ENCODE measurements at regions not wholly inside any gene's neighbourhood (a gene's known extent, or its start where the extent isn't known, plus 50 kb on each side); places are given as distances from the start of the nearest gene placed in this dataset.
"Not testable (repeated sequence)": the region's sequence is repeated elsewhere in the genome, so short reads cannot be mapped to it uniquely, and the experiment has no call there.

- DNase-seq: no peak
Observed at GRCh38 chr12:46516933-46517578, 144.5 kb upstream of the SLC38A2 start.

GRCh38 chr12:46516238-46516932, 143.8 kb upstream of the SLC38A2 start:
- no peak for DNase-seq

- DNase-seq: no peak
Observed at GRCh38 chr12:46515829-46516228, 143.3 kb upstream of the SLC38A2 start.

- no peak for DNase-seq
Observed at GRCh38 chr12:46514886-46515285, 142.3 kb upstream of the SLC38A2 start.

GRCh38 chr12:46510257-46510656, 137.7 kb upstream of the SLC38A2 start:
- not testable (repeated sequence) for DNase-seq

- no peak for DNase-seq
Observed at GRCh38 chr12:46509135-46509534, 136.6 kb upstream of the SLC38A2 start.

GRCh38 chr12:46508651-46509050, 136.1 kb upstream of the SLC38A2 start:
- no peak for DNase-seq

- no peak for DNase-seq
Observed at GRCh38 chr12:46507766-46508165, 135.2 kb upstream of the SLC38A2 start.

- DNase-seq: no peak
Observed at GRCh38 chr12:46506961-46507360, 134.4 kb upstream of the SLC38A2 start.

- no peak for DNase-seq
Observed at GRCh38 chr12:46506198-46506597, 133.6 kb upstream of the SLC38A2 start.

GRCh38 chr12:46504494-46504893, 131.9 kb upstream of the SLC38A2 start:
- DNase-seq: no peak

GRCh38 chr12:46503637-46504175, 131.1 kb upstream of the SLC38A2 start:
- no peak for DNase-seq

- DNase-seq: no peak
Observed at GRCh38 chr12:46500673-46501072, 128.1 kb upstream of the SLC38A2 start.

- DNase-seq: no peak
Observed at GRCh38 chr12:46499901-46500300, 127.3 kb upstream of the SLC38A2 start.

- DNase-seq: no peak
Observed at GRCh38 chr12:46499226-46499625, 126.7 kb upstream of the SLC38A2 start.

GRCh38 chr12:46497739-46498138, 125.2 kb upstream of the SLC38A2 start:
- DNase-seq: no peak

GRCh38 chr12:46494424-46494823, 121.9 kb upstream of the SLC38A2 start:
- no peak for DNase-seq

- no peak for DNase-seq
Observed at GRCh38 chr12:46493834-46494181, 121.2 kb upstream of the SLC38A2 start.

- no peak for DNase-seq
Observed at GRCh38 chr12:46493150-46493833, 120.7 kb upstream of the SLC38A2 start.

- DNase-seq: no peak
Observed at GRCh38 chr12:46492471-46493085, 120.0 kb upstream of the SLC38A2 start.

GRCh38 chr12:46491548-46491947, 119.0 kb upstream of the SLC38A2 start:
- DNase-seq: no peak

- DNase-seq: no peak
Observed at GRCh38 chr12:46490635-46491034, 118.1 kb upstream of the SLC38A2 start.

- DNase-seq: no peak
Observed at GRCh38 chr12:46489951-46490388, 117.4 kb upstream of the SLC38A2 start.

Data from 8988T (cell line).